Stimulated activated CD4-positive, alpha-beta T cell treated with anti-CD3 and anti-CD28 coated beads, Interleukin-1b, Interleukin-23, amount 100 ng/mL, for 48 hours (primary cell): ENCODE measurements at regions not wholly inside any gene's neighbourhood (a gene's known extent, or its start where the extent isn't known, plus 50 kb on each side); places are given as distances from the start of the nearest gene placed in this dataset.

ENCODE experiments used
- DNase-seq: peaks from one replicate; pipeline ENCODE4 v3.0.0-alpha.2; 2020

- DNase-seq: no peak
Measured at GRCh38 chr18:47317824-47318508, 66.5 kb upstream of the SKOR2 start.

- no peak for DNase-seq
Measured at GRCh38 chr18:47316924-47317323, 65.5 kb upstream of the SKOR2 start.

- no peak for DNase-seq
Measured at GRCh38 chr18:47313901-47314300, 62.4 kb upstream of the SKOR2 start.

GRCh38 chr18:47311585-47311984 is 60.1 kb upstream of the SKOR2 start:
- DNase-seq: no peak
